ENCODE measurements at regions not wholly inside any gene's neighbourhood (a gene's known extent, or its start where the extent isn't known, plus 50 kb on each side); places are given as distances from the start of the nearest gene placed in this dataset.

DNA sequence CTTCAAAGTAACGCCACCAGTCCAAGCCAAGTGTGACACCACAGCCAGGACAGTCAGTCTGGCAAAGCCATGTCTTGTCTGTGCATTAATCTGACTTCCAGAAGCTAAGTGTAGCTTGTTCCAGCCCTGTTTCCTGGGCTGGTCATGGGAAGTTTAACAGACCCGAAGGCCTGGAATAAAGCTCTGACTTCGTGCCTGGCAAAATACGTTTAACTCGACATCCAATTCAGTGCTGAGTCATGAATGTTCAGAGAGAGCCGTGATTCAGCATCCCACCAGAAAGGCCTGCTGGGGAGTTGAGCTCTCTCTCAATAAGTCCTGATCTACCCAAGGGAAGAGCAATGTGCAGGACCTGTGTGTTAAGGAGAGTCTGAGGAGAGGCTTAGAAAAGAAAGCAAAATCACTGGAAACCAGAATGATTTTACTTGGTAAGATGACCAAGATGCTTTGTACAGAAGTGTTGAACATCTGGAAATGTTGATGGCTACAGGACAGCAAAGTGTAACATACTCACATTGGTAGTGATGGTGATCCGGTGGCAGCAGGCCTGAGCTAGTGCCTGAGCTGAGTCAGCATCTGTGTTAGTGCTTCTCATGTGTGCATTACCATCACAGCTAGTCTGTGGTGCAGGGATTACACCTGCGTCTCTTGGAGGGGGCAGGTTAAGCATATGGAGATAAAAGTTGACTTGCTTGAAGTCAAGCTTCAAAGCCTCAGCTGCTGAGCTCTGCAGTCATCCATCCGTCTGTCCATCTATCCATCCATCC lies 743.7 kb upstream of the HS6ST1 start:
- TF ChIP-seq, protein P1, sequence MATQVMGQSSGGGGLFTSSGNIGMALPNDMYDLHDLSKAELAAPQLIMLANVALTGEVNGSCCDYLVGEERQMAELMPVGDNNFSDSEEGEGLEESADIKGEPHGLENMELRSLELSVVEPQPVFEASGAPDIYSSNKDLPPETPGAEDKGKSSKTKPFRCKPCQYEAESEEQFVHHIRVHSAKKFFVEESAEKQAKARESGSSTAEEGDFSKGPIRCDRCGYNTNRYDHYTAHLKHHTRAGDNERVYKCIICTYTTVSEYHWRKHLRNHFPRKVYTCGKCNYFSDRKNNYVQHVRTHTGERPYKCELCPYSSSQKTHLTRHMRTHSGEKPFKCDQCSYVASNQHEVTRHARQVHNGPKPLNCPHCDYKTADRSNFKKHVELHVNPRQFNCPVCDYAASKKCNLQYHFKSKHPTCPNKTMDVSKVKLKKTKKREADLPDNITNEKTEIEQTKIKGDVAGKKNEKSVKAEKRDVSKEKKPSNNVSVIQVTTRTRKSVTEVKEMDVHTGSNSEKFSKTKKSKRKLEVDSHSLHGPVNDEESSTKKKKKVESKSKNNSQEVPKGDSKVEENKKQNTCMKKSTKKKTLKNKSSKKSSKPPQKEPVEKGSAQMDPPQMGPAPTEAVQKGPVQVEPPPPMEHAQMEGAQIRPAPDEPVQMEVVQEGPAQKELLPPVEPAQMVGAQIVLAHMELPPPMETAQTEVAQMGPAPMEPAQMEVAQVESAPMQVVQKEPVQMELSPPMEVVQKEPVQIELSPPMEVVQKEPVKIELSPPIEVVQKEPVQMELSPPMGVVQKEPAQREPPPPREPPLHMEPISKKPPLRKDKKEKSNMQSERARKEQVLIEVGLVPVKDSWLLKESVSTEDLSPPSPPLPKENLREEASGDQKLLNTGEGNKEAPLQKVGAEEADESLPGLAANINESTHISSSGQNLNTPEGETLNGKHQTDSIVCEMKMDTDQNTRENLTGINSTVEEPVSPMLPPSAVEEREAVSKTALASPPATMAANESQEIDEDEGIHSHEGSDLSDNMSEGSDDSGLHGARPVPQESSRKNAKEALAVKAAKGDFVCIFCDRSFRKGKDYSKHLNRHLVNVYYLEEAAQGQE (IDR thresholded peaks at IDR 0.05; ENCODE audit: insufficient replicate concordance, low read depth), result no peak
- TF ChIP-seq, protein P2, sequence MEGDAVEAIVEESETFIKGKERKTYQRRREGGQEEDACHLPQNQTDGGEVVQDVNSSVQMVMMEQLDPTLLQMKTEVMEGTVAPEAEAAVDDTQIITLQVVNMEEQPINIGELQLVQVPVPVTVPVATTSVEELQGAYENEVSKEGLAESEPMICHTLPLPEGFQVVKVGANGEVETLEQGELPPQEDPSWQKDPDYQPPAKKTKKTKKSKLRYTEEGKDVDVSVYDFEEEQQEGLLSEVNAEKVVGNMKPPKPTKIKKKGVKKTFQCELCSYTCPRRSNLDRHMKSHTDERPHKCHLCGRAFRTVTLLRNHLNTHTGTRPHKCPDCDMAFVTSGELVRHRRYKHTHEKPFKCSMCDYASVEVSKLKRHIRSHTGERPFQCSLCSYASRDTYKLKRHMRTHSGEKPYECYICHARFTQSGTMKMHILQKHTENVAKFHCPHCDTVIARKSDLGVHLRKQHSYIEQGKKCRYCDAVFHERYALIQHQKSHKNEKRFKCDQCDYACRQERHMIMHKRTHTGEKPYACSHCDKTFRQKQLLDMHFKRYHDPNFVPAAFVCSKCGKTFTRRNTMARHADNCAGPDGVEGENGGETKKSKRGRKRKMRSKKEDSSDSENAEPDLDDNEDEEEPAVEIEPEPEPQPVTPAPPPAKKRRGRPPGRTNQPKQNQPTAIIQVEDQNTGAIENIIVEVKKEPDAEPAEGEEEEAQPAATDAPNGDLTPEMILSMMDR (IDR thresholded peaks at IDR 0.05; ENCODE audit: insufficient read depth, low read length), result no peak
- TF ChIP-seq POLR2AphosphoS5 (IDR thresholded peaks at IDR 0.05; ENCODE audit: low read depth) (no peak), SPI1 (IDR thresholded peaks at IDR 0.05; ENCODE audit: borderline replicate concordance, low read depth) (no peak)

Measured in HL-60 (cell line).